Cardiac muscle cell (in vitro differentiated cells and primary cell): ENCODE measurements at regions not wholly inside any gene's neighbourhood (a gene's known extent, or its start where the extent isn't known, plus 50 kb on each side); places are given as distances from the start of the nearest gene placed in this dataset.
A peak's percentile ranks its signal among the peaks of the same experiment; 100 is the strongest.

ENCODE experiments used
- DNase-seq, 2 donors: peaks; one replicate each; pipeline versions ENCODE4 v3.0.0 to v3.0.0-alpha.2; 2010 to 2017; ENCODE audit warnings: low read depth in 1 of 2, low spot score in 1 of 2
- H3K27ac ChIP-seq: fragments of 200-600 bp; sonication (generic); 2 replicates; pipeline ENCODE4 v1.5.1; 2016
- H3K27me3 ChIP-seq: fragments of 200-600 bp; sonication (generic); 2 replicates; pipeline ENCODE4 v1.6.0; 2016; ENCODE audit warnings: control low read depth
- H3K36me3 ChIP-seq: fragments of 200-600 bp; sonication (generic); 2 replicates; pipeline ENCODE4 v1.5.1; 2016; ENCODE audit warnings: control low read depth
- H3K4me1 ChIP-seq: fragments of 200-600 bp; sonication (generic); 2 replicates; pipeline ENCODE4 v1.8.1; 2017; ENCODE audit warnings: low read depth, mild to moderate bottlenecking, mixed run types
- H3K4me3 ChIP-seq: fragments of 200-600 bp; sonication (generic); 2 replicates; pipeline ENCODE4 v1.5.1; 2016; ENCODE audit warnings: mild to moderate bottlenecking
- H3K9me3 ChIP-seq: fragments of 200-600 bp; sonication (generic); 2 replicates; pipeline ENCODE4 v1.5.1; 2017; ENCODE audit warnings: low read depth, mild to moderate bottlenecking, control low read depth
- TF ChIP-seq, protein P1 (sequence below): IDR thresholded peaks from 2 replicates; pipeline ENCODE4 v1.5.1; 2012; ENCODE audit warnings: low read depth, mild to moderate bottlenecking, low read length

GRCh38 chr7:108860615-108861014 lies 290.9 kb downstream of the DNAJB9 start:
- H3K36me3 ChIP-seq = no peaks in the 10 kb centered on the region
- H3K4me3 ChIP-seq = no peak overlapping the region
- no peaks in the 10 kb centered on the region for H3K27me3 ChIP-seq
- no peak overlapping the region for H3K27ac ChIP-seq
- TF ChIP-seq, protein P1, sequence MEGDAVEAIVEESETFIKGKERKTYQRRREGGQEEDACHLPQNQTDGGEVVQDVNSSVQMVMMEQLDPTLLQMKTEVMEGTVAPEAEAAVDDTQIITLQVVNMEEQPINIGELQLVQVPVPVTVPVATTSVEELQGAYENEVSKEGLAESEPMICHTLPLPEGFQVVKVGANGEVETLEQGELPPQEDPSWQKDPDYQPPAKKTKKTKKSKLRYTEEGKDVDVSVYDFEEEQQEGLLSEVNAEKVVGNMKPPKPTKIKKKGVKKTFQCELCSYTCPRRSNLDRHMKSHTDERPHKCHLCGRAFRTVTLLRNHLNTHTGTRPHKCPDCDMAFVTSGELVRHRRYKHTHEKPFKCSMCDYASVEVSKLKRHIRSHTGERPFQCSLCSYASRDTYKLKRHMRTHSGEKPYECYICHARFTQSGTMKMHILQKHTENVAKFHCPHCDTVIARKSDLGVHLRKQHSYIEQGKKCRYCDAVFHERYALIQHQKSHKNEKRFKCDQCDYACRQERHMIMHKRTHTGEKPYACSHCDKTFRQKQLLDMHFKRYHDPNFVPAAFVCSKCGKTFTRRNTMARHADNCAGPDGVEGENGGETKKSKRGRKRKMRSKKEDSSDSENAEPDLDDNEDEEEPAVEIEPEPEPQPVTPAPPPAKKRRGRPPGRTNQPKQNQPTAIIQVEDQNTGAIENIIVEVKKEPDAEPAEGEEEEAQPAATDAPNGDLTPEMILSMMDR = no peak
- H3K9me3 ChIP-seq = no peaks in the 10 kb centered on the region
- H3K4me1 ChIP-seq = no peaks in the 10 kb centered on the region
- DNase-seq = no peak

- Histone ChIP-seq H3K27ac (no peak overlapping the region), H3K36me3 (no peaks in the 10 kb centered on the region)
- TF ChIP-seq, protein P1 = no peak
These were observed 291.4 kb downstream of the DNAJB9 start for GRCh38 chr7:108861071-108861470.

GRCh38 chr7:108863227-108863848 lies 293.7 kb downstream of the DNAJB9 start:
- DNase-seq = no peak
- TF ChIP-seq, protein P1 = no peak
- Histone ChIP-seq H3K36me3 (no peaks in the 10 kb centered on the region), H3K27ac (no peak overlapping the region), H3K4me3 (no peak overlapping the region), H3K27me3 (no peaks in the 10 kb centered on the region), H3K4me1 (no peaks in the 10 kb centered on the region), H3K9me3 (no peaks in the 10 kb centered on the region)

More at GRCh38 chr7:108861071-108861470, 291.4 kb downstream of the DNAJB9 start:
- no peak for DNase-seq
- Histone ChIP-seq H3K27me3 (no peaks in the 10 kb centered on the region), H3K9me3 (no peaks in the 10 kb centered on the region), H3K4me3 (no peak overlapping the region), H3K4me1 (no peaks in the 10 kb centered on the region)

DNA sequence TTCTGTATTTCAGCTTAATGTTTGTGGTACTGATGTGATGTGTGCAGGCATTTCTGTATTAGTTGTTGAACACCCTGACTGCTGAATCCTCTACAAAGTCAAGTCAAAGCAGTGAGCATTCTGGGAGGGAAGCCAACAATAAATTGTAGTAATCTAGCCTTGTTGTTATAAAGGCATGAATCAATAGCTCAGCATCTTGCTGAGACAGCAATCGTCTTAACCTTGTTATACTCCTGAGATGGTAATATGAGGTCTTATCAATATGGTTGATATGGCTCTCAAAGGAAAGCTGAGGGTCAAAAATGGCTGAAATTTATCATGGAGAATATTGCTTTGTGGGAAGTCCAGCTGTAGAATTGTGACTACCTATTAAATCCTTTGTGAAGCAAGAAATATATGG lies 299.4 kb downstream of the DNAJB9 start:
- no peak overlapping the region for H3K4me3 ChIP-seq
- H3K27ac ChIP-seq = no peak overlapping the region
- TF ChIP-seq, protein P1 = no peak
- no peak for DNase-seq
- H3K27me3 ChIP-seq = no peaks in the 10 kb centered on the region
- no peaks in the 10 kb centered on the region for H3K9me3 ChIP-seq
- no peaks in the 10 kb centered on the region for H3K36me3 ChIP-seq
- H3K4me1 ChIP-seq = no peaks in the 10 kb centered on the region

GRCh38 chr7:108875139-108875538 lies 305.5 kb downstream of the DNAJB9 start:
- Histone ChIP-seq H3K4me3 (no peak overlapping the region), H3K27ac (no peak overlapping the region), H3K36me3 (no peaks in the 10 kb centered on the region), H3K4me1 (no peaks in the 10 kb centered on the region), H3K9me3 (no peaks in the 10 kb centered on the region), H3K27me3 (no peaks in the 10 kb centered on the region)
- peak in 1 of 2 donors; percentile 53 for DNase-seq
- TF ChIP-seq, protein P1 = peak; percentile 52
